Body of pancreas (tissue), 4 donors: ENCODE measurements at regions not wholly inside any gene's neighbourhood (a gene's known extent, or its start where the extent isn't known, plus 50 kb on each side); places are given as distances from the start of the nearest gene placed in this dataset.

Source experiments
- POLR2A ChIP-seq, 3 donors: fragments of 450-650 bp; IDR thresholded peaks; one replicate each; pipeline ENCODE4 v1.6.1; 2016; ENCODE audit warnings: antibody characterized with exemption in 3 of 3, mild to moderate bottlenecking in 2 of 3
- TF ChIP-seq, protein P1 (sequence below), 7 experiments: fragments of 450-650 bp in 4 of 7; fragments of 200-600 bp in 3 of 7; sonication (generic) in 3 of 7; IDR thresholded peaks; one replicate each; pipeline ENCODE4 v1.5.1; 2016 to 2019; ENCODE audit warnings: antibody characterized with exemption in 7 of 7

DNA sequence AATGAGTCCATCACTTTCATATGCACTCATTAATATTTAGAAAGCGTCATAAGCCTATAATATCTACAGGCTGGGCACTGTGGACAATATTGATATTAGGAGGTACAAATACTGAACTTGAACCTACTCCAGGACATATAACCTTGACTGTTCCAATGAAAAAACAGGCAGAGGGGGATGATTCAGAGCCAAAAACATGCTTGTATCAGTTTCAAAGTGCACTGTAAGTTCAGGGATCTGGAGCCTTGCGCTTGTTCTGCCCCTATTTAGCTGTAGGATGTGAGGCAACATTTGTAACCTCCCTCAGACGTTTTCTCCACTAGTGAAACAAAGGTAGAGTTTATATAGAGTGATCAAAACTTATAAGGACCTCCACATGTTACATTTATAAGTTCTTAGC lies 246.1 kb upstream of the GYPC start:
- TF ChIP-seq POLR2A (IDR thresholded peaks at IDR 0.05) = no peak
- TF ChIP-seq, protein P1, sequence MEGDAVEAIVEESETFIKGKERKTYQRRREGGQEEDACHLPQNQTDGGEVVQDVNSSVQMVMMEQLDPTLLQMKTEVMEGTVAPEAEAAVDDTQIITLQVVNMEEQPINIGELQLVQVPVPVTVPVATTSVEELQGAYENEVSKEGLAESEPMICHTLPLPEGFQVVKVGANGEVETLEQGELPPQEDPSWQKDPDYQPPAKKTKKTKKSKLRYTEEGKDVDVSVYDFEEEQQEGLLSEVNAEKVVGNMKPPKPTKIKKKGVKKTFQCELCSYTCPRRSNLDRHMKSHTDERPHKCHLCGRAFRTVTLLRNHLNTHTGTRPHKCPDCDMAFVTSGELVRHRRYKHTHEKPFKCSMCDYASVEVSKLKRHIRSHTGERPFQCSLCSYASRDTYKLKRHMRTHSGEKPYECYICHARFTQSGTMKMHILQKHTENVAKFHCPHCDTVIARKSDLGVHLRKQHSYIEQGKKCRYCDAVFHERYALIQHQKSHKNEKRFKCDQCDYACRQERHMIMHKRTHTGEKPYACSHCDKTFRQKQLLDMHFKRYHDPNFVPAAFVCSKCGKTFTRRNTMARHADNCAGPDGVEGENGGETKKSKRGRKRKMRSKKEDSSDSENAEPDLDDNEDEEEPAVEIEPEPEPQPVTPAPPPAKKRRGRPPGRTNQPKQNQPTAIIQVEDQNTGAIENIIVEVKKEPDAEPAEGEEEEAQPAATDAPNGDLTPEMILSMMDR (IDR thresholded peaks at IDR 0.05) = no peak
